OCI-LY3 (cell line): ENCODE measurements at regions not wholly inside any gene's neighbourhood (a gene's known extent, or its start where the extent isn't known, plus 50 kb on each side); places are given as distances from the start of the nearest gene placed in this dataset.

Source experiments
- EZH2phosphoT487 ChIP-seq: fragments of 200-600 bp; shearing (Covaris generic); IDR thresholded peaks from 2 replicates; pipeline ENCODE4 v1.6.1; 2018; ENCODE audit warnings: antibody characterized with exemption, mixed run types, low read depth
- TF ChIP-seq, protein P1 (sequence below): fragments of 200-600, 300-600 bp; sonication (generic); IDR thresholded peaks from 2 replicates; pipeline ENCODE4 v1.5.1; 2014; ENCODE audit warnings: antibody characterized with exemption, low read length, low read depth

DNA sequence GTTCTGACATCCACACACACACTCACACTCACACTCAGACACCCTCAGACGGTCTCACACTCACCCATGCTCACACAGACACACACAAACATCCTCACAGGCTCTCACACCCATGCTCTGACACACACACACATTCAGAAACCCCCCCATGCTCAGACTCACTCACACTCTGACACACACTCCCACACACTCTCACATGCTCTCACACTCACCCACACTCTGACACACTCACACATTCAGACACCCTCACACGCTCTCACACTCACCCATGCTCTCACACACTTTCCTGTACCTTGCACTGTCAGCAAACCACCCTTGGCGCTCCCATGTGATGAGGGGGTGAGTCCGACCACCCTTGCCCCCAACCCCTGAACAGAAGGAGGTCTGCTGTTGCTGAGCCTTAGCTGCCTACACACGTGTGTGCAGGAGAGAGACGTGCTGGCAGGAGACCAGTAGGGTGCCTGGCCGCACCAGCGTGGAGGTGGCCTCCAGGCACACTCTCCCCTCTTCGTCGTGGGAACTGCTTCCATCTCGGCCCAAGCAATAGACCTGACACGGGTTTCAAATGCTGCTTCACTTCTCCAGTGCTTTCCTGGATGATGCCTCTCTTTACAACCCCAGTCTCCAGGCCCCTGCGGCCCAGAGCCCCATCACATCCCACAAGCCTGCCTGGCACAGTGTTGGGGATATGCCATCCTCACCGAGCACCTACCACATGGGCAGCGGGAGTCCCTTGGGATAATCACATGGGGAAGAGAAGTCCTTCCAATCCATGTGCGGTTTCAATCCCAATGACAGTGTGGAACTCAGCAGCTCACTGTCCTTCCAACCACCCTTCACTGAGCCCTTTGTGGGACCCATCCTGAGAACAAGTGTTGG, 267.8 kb upstream of the FOXF1 start:
- TF ChIP-seq, protein P1, sequence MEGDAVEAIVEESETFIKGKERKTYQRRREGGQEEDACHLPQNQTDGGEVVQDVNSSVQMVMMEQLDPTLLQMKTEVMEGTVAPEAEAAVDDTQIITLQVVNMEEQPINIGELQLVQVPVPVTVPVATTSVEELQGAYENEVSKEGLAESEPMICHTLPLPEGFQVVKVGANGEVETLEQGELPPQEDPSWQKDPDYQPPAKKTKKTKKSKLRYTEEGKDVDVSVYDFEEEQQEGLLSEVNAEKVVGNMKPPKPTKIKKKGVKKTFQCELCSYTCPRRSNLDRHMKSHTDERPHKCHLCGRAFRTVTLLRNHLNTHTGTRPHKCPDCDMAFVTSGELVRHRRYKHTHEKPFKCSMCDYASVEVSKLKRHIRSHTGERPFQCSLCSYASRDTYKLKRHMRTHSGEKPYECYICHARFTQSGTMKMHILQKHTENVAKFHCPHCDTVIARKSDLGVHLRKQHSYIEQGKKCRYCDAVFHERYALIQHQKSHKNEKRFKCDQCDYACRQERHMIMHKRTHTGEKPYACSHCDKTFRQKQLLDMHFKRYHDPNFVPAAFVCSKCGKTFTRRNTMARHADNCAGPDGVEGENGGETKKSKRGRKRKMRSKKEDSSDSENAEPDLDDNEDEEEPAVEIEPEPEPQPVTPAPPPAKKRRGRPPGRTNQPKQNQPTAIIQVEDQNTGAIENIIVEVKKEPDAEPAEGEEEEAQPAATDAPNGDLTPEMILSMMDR: no peak
- TF ChIP-seq EZH2phosphoT487: no peak
